ENCODE measurements at regions not wholly inside any gene's neighbourhood (a gene's known extent, or its start where the extent isn't known, plus 50 kb on each side); places are given as distances from the start of the nearest gene placed in this dataset.

DNA sequence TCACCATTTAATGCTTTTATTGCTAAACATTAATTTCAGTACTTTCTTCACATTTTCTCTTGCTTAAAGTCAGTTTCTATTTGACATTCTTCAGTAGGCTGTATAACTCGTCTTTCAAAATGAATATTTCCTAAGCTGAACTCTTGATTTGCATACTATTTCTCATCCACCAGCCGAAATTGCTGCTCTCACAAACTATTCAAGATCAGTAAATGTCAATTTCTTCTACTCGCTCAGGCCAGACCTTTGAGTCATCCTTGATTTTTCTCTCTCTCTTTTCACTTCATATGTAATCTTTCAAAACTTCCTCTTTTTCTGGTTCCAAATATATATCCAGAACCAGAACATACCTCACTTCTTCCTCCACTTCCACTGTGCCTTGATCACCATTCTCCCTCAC is 990.0 kb downstream of the KCNT2 start:
- TF ChIP-seq, protein P1, sequence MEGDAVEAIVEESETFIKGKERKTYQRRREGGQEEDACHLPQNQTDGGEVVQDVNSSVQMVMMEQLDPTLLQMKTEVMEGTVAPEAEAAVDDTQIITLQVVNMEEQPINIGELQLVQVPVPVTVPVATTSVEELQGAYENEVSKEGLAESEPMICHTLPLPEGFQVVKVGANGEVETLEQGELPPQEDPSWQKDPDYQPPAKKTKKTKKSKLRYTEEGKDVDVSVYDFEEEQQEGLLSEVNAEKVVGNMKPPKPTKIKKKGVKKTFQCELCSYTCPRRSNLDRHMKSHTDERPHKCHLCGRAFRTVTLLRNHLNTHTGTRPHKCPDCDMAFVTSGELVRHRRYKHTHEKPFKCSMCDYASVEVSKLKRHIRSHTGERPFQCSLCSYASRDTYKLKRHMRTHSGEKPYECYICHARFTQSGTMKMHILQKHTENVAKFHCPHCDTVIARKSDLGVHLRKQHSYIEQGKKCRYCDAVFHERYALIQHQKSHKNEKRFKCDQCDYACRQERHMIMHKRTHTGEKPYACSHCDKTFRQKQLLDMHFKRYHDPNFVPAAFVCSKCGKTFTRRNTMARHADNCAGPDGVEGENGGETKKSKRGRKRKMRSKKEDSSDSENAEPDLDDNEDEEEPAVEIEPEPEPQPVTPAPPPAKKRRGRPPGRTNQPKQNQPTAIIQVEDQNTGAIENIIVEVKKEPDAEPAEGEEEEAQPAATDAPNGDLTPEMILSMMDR (IDR thresholded peaks at IDR 0.05; ENCODE audit: borderline replicate concordance, extremely low read depth, low read length, poor library complexity, severe bottlenecking): no peak
- no peak for TF ChIP-seq EZH2 (IDR thresholded peaks at IDR 0.05; ENCODE audit: borderline replicate concordance, low read depth, low read length, severe bottlenecking)
